A549 (cell line): ENCODE measurements at regions not wholly inside any gene's neighbourhood (a gene's known extent, or its start where the extent isn't known, plus 50 kb on each side); places are given as distances from the start of the nearest gene placed in this dataset.

Experiments used
- ATAC-seq, 2 experiments: fragments of 200-7000 bp in 1 of 2; fragments of >200 bp in 1 of 2; cut with Nextera tagmentation in 1 of 2; cut with Tn5 transposase in 1 of 2; 3 replicates each; pipeline versions ENCODE4 v1.8.0 to v1.9.1; 2018 to 2020; ENCODE audit warnings: mild to moderate bottlenecking in 1 of 2, moderate library complexity in 1 of 2
- CTCF ChIA-PET: fragments of 300-600 bp; sonication (Branson Sonifier 250); formaldehyde crosslinking; extraction: SDS; loops from one replicate; lab custom pipeline; 2021; ENCODE audit warnings: antibody characterized with exemption, inconsistent platforms; lab: Yijun Ruan, JAX
- POLR2A ChIA-PET: fragments of 350-600 bp; formaldehyde crosslinking; extraction: SDS; loops from one replicate; lab custom pipeline; 2021; ENCODE audit warnings: antibody characterized with exemption, inconsistent platforms; lab: Yijun Ruan, JAX
- DNase-seq, 2 experiments: peaks; one replicate each; pipeline versions ENCODE4 v3.0.0 to v3.0.0-alpha.2; 2011 to 2016; ENCODE audit warnings: low read depth in 1 of 2, low spot score in 1 of 2
- FAIRE-seq: peaks from 2 replicates; lab custom pipeline; 2011; peaks lifted over from hg19 to GRCh38; lab: Jason Lieb, UNC
- H3K27ac ChIP-seq, 2 experiments: fragments of >200 bp; sonication (Bioruptor Twin); formaldehyde crosslinking; 3 replicates each; pipeline ENCODE4 v1.5.1; 2016 to 2017
- H3K4me1 ChIP-seq: fragments of >200 bp; sonication (Bioruptor Twin); formaldehyde crosslinking; 3 replicates; pipeline ENCODE4 v1.6.1; 2016
- H3K4me2 ChIP-seq: fragments of >200 bp; sonication (Bioruptor Twin); formaldehyde crosslinking; 3 replicates; pipeline ENCODE4 v1.6.1; 2016
- H3K4me3 ChIP-seq: fragments of >200 bp; sonication (Bioruptor Twin); formaldehyde crosslinking; 3 replicates; pipeline ENCODE4 v1.5.1; 2016
- H3K9me3 ChIP-seq: fragments of >200 bp; sonication (Bioruptor Twin); formaldehyde crosslinking; 3 replicates; pipeline ENCODE4 v1.6.1; 2016
- CBX8 ChIP-seq: fragments of 200-600 bp; sonication (generic); IDR thresholded peaks from 2 replicates; pipeline ENCODE4 v1.6.1; 2016
- CEBPB ChIP-seq, 2 experiments: fragments of >200 bp in 1 of 2; sonication (Bioruptor Twin) in 1 of 2; formaldehyde crosslinking in 1 of 2; IDR thresholded peaks; 2 replicates each; pipeline ENCODE4 v1.6.1; 2012 to 2016
- CTCF ChIP-seq: fragments of >200 bp; sonication (Bioruptor Twin); formaldehyde crosslinking; IDR thresholded peaks from 3 replicates; pipeline ENCODE4 v1.5.1; 2016
- EHF ChIP-seq: fragments of 250-450 bp; sonication (Bioruptor Pico); IDR thresholded peaks from 2 replicates; pipeline ENCODE4 v1.5.0; 2020; ENCODE audit warnings: mild to moderate bottlenecking
- EHMT2 ChIP-seq: fragments of 200-600 bp; sonication (generic); IDR thresholded peaks from 2 replicates; pipeline ENCODE4 v1.6.1; 2016; ENCODE audit warnings: antibody characterized with exemption, low read depth, mild to moderate bottlenecking, moderate library complexity
- EP300 ChIP-seq, 2 experiments: fragments of >200 bp; sonication (Bioruptor Twin); formaldehyde crosslinking; IDR thresholded peaks; 2 replicates in 1 of 2; 3 replicates in 1 of 2; pipeline ENCODE4 v1.6.1; 2016 to 2017
- FOSB ChIP-seq: fragments of 250-450 bp; sonication (Bioruptor Pico); IDR thresholded peaks from 2 replicates; pipeline ENCODE4 v1.5.0; 2020; ENCODE audit warnings: mild to moderate bottlenecking, moderate library complexity
- HDAC2 ChIP-seq: fragments of 200-600 bp; sonication (generic); IDR thresholded peaks from 2 replicates; pipeline ENCODE4 v1.6.1; 2016
- HOXB13 ChIP-seq: fragments of 250-450 bp; sonication (Bioruptor Pico); IDR thresholded peaks from 2 replicates; pipeline ENCODE4 v1.5.0; 2020; ENCODE audit warnings: low read depth, mild to moderate bottlenecking, moderate library complexity
- HOXB5 ChIP-seq: fragments of 250-450 bp; sonication (Bioruptor Pico); IDR thresholded peaks from 2 replicates; pipeline ENCODE4 v1.5.0; 2020; ENCODE audit warnings: mild to moderate bottlenecking, moderate library complexity
- JUN ChIP-seq, 2 experiments: fragments of >200 bp; sonication (Bioruptor Twin); formaldehyde crosslinking; IDR thresholded peaks; 2 replicates in 1 of 2; 3 replicates in 1 of 2; pipeline ENCODE4 v1.6.1; 2016 to 2017
- JUNB ChIP-seq: fragments of >200 bp; sonication (Bioruptor Twin); formaldehyde crosslinking; IDR thresholded peaks from 2 replicates; pipeline ENCODE4 v1.6.1; 2016
- KDM5A ChIP-seq: fragments of 200-600 bp; sonication (generic); IDR thresholded peaks from 2 replicates; pipeline ENCODE4 v1.6.1; 2016; ENCODE audit warnings: antibody characterized with exemption, mild to moderate bottlenecking
- MAZ ChIP-seq: fragments of 150-350 bp; IDR thresholded peaks from 2 replicates; pipeline ENCODE4 v1.6.1; 2014; ENCODE audit warnings: antibody characterized with exemption, low read depth, low read length, borderline replicate concordance
- NFE2L2 ChIP-seq: fragments of 150-350 bp; conservative IDR thresholded peaks from 2 replicates; pipeline ENCODE4 v1.6.1; 2014; ENCODE audit warnings: low read length
- NR3C1 ChIP-seq: fragments of >200 bp; sonication (Bioruptor Twin); formaldehyde crosslinking; IDR thresholded peaks from 3 replicates; pipeline ENCODE4 v1.6.1; 2017
- POLR2A ChIP-seq: IDR thresholded peaks from 2 replicates; pipeline ENCODE4 v1.6.1; 2012; ENCODE audit warnings: mild to moderate bottlenecking, low read length
- SMC3 ChIP-seq: fragments of >200 bp; sonication (Bioruptor Twin); formaldehyde crosslinking; IDR thresholded peaks from 3 replicates; pipeline ENCODE4 v1.6.1; 2018; ENCODE audit warnings: inconsistent platforms
- TFCP2L1 ChIP-seq: fragments of 250-450 bp; sonication (Bioruptor Pico); IDR thresholded peaks from 2 replicates; pipeline ENCODE4 v1.5.0; 2021; ENCODE audit warnings: mild to moderate bottlenecking
- TP53 ChIP-seq: fragments of 250-450 bp; sonication (Bioruptor Pico); IDR thresholded peaks from 2 replicates; pipeline ENCODE4 v1.5.0; 2021; ENCODE audit warnings: mild to moderate bottlenecking, moderate library complexity
- ZFP36 ChIP-seq: fragments of 450-650 bp; IDR thresholded peaks from 2 replicates; pipeline ENCODE4 v1.6.1; 2014; ENCODE audit warnings: borderline replicate concordance; ENCODE audit not compliant: partially characterized antibody
- ZNF302 ChIP-seq: fragments of 250-450 bp; sonication (Bioruptor Pico); IDR thresholded peaks from 2 replicates; pipeline ENCODE4 v1.9.0; 2021; ENCODE audit warnings: inconsistent platforms, mild to moderate bottlenecking, moderate library complexity
- WGBS: methylation state at CpG from one replicate; pipeline ENCODE4 v1.1.6; 2017; ENCODE audit errors: missing lambda C conversion rate; 5-methylcytosine and 5-hydroxymethylcytosine counted together
- TF ChIP-seq, protein P1 (sequence below): fragments of 250-450 bp; sonication (Bioruptor Pico); IDR thresholded peaks from 2 replicates; pipeline ENCODE4 v1.5.0; 2020; ENCODE audit warnings: low read depth, mild to moderate bottlenecking, moderate library complexity
- TF ChIP-seq, protein P2 (sequence below): fragments of >200 bp; sonication (Bioruptor Twin); formaldehyde crosslinking; IDR thresholded peaks from 3 replicates; pipeline ENCODE4 v1.6.1; 2016
- TF ChIP-seq, protein P3 (sequence below): fragments of 450-650 bp; IDR thresholded peaks from 2 replicates; pipeline ENCODE4 v1.6.1; 2014; ENCODE audit warnings: antibody characterized with exemption
- TF ChIP-seq, protein P4 (sequence below): IDR thresholded peaks from 2 replicates; pipeline ENCODE4 v1.6.1; 2012; ENCODE audit warnings: low read depth, borderline replicate concordance

DNA sequence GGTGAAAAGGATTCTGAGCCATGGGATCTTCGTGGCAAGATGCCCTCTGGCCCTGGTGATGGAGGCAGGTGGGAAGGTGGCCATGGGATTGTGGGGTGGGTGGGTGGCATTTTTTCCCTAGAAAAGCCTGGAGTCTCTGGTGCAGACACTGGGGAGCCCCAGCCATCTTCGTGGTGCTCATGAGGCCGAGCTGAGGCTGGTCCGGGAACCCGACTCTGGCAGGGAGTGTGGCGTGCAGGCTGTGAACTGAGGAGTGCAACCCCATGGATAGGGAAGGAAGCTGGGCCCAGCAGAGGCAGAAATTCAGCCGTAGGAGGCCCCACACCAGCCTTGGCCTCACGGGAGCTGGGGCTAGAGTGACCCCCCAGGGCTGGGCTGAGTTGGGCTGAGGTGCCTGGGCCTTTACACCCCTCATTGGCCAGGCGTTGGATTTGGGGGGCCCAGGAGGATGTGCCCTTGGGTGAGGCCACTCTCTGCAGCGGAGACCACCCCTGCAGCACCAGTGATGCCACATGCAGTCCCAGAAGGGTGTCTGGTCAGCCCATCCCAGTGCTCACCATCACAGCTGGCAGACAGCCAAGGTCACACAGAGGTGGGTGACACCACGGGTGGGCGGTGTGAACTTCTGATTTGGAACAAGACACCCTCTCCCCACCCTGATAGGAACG lies 115.6 kb upstream of the HDAC4 start:
- CTCF ChIA-PET, result interaction anchor here (0.9 kb wide), 1 partner anchor 20 kb away, joined by 3 read pairs; no protein-coding TSS in a partner anchor
- 41% methylated on average over 10 of the region's 13 CpGs for WGBS
- Histone ChIP-seq H3K4me2 (no peak overlapping the region), H3K27ac (no peak overlapping the region), H3K4me1 (no peaks in the 10 kb centered on the region), H3K9me3 (no peaks in the 10 kb centered on the region), H3K4me3 (no peak overlapping the region)
- POLR2A ChIA-PET, result no interaction called here
- TF ChIP-seq ZNF302 (CRISPR knock-in tag) (no peak), HOXB5 (CRISPR knock-in tag) (no peak), KDM5A (no peak), JUNB (no peak), ZFP36 (no peak), CTCF (no peak), EHMT2 (no peak), SMC3 (no peak), EHF (CRISPR knock-in tag) (no peak), NFE2L2 (no peak), POLR2A (no peak), CBX8 (no peak), JUN (IDR thresholded peaks at IDR 0.05) (no peak), HDAC2 (no peak), HOXB13 (no peak)
- TF ChIP-seq, protein P1, sequence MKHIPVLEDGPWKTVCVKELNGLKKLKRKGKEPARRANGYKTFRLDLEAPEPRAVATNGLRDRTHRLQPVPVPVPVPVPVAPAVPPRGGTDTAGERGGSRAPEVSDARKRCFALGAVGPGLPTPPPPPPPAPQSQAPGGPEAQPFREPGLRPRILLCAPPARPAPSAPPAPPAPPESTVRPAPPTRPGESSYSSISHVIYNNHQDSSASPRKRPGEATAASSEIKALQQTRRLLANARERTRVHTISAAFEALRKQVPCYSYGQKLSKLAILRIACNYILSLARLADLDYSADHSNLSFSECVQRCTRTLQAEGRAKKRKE (CRISPR knock-in tag), result no peak
- TF ChIP-seq, protein P2, sequence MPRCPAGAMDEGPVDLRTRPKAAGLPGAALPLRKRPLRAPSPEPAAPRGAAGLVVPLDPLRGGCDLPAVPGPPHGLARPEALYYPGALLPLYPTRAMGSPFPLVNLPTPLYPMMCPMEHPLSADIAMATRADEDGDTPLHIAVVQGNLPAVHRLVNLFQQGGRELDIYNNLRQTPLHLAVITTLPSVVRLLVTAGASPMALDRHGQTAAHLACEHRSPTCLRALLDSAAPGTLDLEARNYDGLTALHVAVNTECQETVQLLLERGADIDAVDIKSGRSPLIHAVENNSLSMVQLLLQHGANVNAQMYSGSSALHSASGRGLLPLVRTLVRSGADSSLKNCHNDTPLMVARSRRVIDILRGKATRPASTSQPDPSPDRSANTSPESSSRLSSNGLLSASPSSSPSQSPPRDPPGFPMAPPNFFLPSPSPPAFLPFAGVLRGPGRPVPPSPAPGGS, result no peak
- DNase-seq, result no peak
- FAIRE-seq, result no peak
- no peak for ATAC-seq

DNA sequence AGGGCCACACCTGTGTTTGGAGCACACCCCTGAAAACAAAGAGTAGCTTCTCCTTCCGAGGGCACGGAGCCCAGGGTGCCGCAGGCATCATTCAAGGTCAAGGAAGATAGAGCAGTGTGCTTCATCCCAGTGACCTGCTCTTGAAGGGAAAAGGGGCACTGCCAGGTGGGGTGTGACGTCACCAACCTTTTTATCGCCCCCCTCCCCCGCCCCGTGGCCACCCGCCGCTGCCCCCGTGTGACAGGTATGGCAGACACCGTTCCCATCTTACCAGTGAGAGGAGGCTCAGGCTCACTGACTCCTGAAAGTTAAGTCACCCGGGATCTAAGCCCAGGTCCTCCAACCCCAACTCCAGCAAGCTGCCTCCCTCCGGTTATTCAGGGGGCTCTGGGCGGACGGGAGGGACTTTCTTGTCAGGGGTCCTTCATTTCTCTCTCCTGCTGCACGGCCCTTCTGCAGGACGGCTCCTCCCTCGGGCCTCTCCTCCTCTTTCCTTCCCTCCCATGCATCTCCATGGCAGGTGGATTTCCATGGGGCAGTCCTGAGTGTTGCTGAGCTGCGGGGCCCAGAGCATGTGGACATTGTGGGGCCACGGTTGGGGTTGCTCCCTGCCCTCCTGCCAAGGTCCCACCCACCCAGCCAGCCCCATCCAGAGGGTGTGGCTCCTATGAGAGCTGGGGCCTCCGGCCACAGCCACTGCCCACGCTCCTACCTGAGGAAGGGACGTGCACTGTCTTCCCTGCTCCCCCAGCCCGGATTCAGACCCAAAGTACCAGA lies 114.1 kb upstream of the HDAC4 start:
- ATAC-seq, result no peak
- ChIA-PET POLR2A (no interaction called here), CTCF (interaction anchor here (1.0 kb wide), 1 partner anchor 9 kb away, joined by 3 read pairs; no protein-coding TSS in a partner anchor)
- WGBS, result 43% methylated on average over 12 of the region's 24 CpGs
- TF ChIP-seq FOSB (no peak), EHF (CRISPR knock-in tag) (no peak)
- Histone ChIP-seq H3K4me1 (no peaks in the 10 kb centered on the region), H3K4me3 (no peak overlapping the region), H3K27ac (no peak overlapping the region), H3K9me3 (no peaks in the 10 kb centered on the region), H3K4me2 (no peak overlapping the region)
- no peak for DNase-seq
- no peak for FAIRE-seq

DNA sequence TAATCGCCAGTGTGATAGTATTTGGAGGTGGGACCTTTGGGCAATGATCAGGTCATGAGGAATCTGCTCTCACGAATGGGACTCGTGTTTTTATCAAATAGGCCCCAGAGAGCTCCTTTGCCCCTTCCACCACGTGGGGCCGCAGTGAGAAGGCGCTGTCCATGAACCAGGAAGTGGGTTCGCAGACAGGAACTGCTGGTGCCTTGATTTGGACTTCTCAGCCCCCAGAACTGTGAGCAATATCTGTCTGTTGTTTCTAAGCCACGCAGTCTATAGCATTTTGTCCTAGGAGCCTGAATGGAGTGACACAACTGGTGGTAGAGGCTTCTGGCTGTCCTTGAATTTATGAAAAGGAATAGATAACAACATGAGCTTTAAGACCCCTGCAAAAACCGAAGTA lies 111.2 kb upstream of the HDAC4 start:
- no peak for FAIRE-seq
- no peak for DNase-seq
- no peak for ATAC-seq
- TF ChIP-seq EP300 (IDR thresholded peaks at IDR 0.05), result no peak
- TF ChIP-seq, protein P3, sequence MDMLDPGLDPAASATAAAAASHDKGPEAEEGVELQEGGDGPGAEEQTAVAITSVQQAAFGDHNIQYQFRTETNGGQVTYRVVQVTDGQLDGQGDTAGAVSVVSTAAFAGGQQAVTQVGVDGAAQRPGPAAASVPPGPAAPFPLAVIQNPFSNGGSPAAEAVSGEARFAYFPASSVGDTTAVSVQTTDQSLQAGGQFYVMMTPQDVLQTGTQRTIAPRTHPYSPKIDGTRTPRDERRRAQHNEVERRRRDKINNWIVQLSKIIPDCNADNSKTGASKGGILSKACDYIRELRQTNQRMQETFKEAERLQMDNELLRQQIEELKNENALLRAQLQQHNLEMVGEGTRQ, result no peak
- no peak for TF ChIP-seq TP53
- TF ChIP-seq CTCF, result no peak
- TF ChIP-seq NR3C1, result no peak
- no peak for TF ChIP-seq MAZ
- no peak for TF ChIP-seq TFCP2L1 (CRISPR knock-in tag)
- TF ChIP-seq, protein P4, sequence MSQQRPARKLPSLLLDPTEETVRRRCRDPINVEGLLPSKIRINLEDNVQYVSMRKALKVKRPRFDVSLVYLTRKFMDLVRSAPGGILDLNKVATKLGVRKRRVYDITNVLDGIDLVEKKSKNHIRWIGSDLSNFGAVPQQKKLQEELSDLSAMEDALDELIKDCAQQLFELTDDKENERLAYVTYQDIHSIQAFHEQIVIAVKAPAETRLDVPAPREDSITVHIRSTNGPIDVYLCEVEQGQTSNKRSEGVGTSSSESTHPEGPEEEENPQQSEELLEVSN, result no peak
- TF ChIP-seq CEBPB (IDR thresholded peaks at IDR 0.05), result no peak
- ChIA-PET POLR2A (no interaction called here), CTCF (interaction anchor here (0.6 kb wide), 1 partner anchor 177 kb away, joined by 3 read pairs; no protein-coding TSS in a partner anchor)
- WGBS, result 51% methylated on average over 9 of the region's 9 CpGs
- no peaks in the 10 kb centered on the region for H3K4me1 ChIP-seq
- no peak overlapping the region for H3K27ac ChIP-seq
- H3K9me3 ChIP-seq, result no peaks in the 10 kb centered on the region
- no peak overlapping the region for H3K4me2 ChIP-seq
- no peak overlapping the region for H3K4me3 ChIP-seq
